Activated naive CD4-positive, alpha-beta T cell treated with Interleukin-2 at 50 U/mL for 16 hours (primary cell): ENCODE measurements at regions not wholly inside any gene's neighbourhood (a gene's known extent, or its start where the extent isn't known, plus 50 kb on each side); places are given as distances from the start of the nearest gene placed in this dataset.

Source experiments
- DNase-seq: peaks from one replicate; pipeline ENCODE4 v3.0.0-alpha.2; 2020

GRCh38 chr16:48879223-48880122, 269.5 kb upstream of the N4BP1 start:
- DNase-seq = no peak

GRCh38 chr16:48877946-48878345, 268.0 kb upstream of the N4BP1 start:
- no peak for DNase-seq

- no peak for DNase-seq
Measured at GRCh38 chr16:48870141-48870540, 260.2 kb upstream of the N4BP1 start.

GRCh38 chr16:48865520-48865919, 255.5 kb upstream of the N4BP1 start:
- DNase-seq = no peak

- DNase-seq = no peak
Measured at GRCh38 chr16:48864055-48864454, 254.1 kb upstream of the N4BP1 start.

- DNase-seq = no peak
Measured at GRCh38 chr16:48862087-48862532, 252.1 kb upstream of the N4BP1 start.

- DNase-seq = no peak
Measured at GRCh38 chr16:48860341-48860740, 250.4 kb upstream of the N4BP1 start.

- no peak for DNase-seq
Measured at GRCh38 chr16:48852951-48853350, 243.0 kb upstream of the N4BP1 start.

- DNase-seq = no peak
Measured at GRCh38 chr16:48852458-48852857, 242.5 kb upstream of the N4BP1 start.

GRCh38 chr16:48850097-48850770, 240.3 kb upstream of the N4BP1 start:
- DNase-seq = no peak

- DNase-seq = no peak
Measured at GRCh38 chr16:48846277-48846676, 236.3 kb upstream of the N4BP1 start.

- no peak for DNase-seq
Measured at GRCh38 chr16:48845261-48845660, 235.3 kb upstream of the N4BP1 start.

GRCh38 chr16:48838349-48838748, 228.4 kb upstream of the N4BP1 start:
- DNase-seq = no peak

GRCh38 chr16:48836636-48837035, 226.7 kb upstream of the N4BP1 start:
- DNase-seq = no peak

GRCh38 chr16:48836067-48836466, 226.1 kb upstream of the N4BP1 start:
- no peak for DNase-seq

GRCh38 chr16:48834576-48834975, 224.6 kb upstream of the N4BP1 start:
- no peak for DNase-seq

GRCh38 chr16:48833461-48833860, 223.5 kb upstream of the N4BP1 start:
- DNase-seq = no peak

- DNase-seq = no peak
Measured at GRCh38 chr16:48831076-48831722, 221.2 kb upstream of the N4BP1 start.

- DNase-seq = no peak
Measured at GRCh38 chr16:48829336-48830310, 219.6 kb upstream of the N4BP1 start.

GRCh38 chr16:48824271-48824670, 214.3 kb upstream of the N4BP1 start:
- DNase-seq = no peak

GRCh38 chr16:48822431-48822830, 212.5 kb upstream of the N4BP1 start:
- no peak for DNase-seq

- no peak for DNase-seq
Measured at GRCh38 chr16:48820379-48820778, 210.4 kb upstream of the N4BP1 start.
